Upper lobe of left lung (tissue), 4 donors: ENCODE measurements at regions not wholly inside any gene's neighbourhood (a gene's known extent, or its start where the extent isn't known, plus 50 kb on each side); places are given as distances from the start of the nearest gene placed in this dataset.
"Not testable (repeated sequence)": the region's sequence is repeated elsewhere in the genome, so short reads cannot be mapped to it uniquely, and the experiment has no call there.

Experiments used
- EP300 ChIP-seq, 4 donors: sonication (generic); formaldehyde crosslinking; IDR thresholded peaks; one replicate each; pipeline ENCODE4 v1.5.1; 2017; ENCODE audit warnings: antibody characterized with exemption in 4 of 4, control low read depth in 2 of 4
- TF ChIP-seq, protein P1 (sequence below), 6 experiments: fragments of 450-650 bp in 4 of 6; fragments of 200-600 bp in 2 of 6; sonication (generic) in 2 of 6; IDR thresholded peaks; one replicate each; pipeline ENCODE4 v1.5.1; 2016 to 2019; ENCODE audit warnings: antibody characterized with exemption in 6 of 6

DNA sequence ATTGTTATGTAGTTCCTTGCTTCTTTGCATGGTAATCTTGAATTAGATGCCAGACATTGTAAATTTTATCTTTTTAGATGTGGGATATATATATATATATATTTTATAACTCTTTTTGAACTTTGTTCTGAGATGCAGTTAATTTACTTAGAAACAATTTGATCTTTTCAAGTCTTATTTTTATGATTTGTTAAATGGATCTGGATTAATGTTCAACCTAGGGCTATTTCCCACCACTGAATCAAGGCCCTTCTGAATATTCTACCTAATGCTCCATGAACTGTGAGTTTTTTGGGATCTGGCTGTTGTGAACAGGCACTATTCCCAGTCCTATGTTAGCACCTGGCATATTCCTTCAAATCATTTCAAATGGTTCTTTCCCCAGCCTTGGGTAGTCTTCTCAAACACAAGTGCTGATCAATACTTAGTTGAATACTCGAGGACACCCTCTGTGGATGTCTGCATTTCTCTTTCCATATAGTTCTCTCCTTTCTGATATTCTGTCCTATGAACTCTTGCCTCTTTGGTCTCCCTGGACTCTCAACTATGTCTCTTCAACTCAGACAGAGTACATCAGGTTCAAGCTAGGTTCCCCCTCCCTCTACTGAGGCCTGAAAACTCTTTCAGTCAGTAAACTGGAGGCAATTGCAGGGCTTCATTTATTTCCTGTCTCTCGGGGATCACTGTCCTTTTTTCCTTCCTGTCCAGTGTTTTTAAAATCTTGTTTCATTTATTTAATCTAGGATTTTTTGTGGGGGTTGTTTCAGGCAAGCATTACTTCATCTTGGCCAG, 1538.1 kb downstream of the KHDRBS2 start:
- not testable (repeated sequence) for TF ChIP-seq EP300 (IDR thresholded peaks at IDR 0.05)
- TF ChIP-seq, protein P1, sequence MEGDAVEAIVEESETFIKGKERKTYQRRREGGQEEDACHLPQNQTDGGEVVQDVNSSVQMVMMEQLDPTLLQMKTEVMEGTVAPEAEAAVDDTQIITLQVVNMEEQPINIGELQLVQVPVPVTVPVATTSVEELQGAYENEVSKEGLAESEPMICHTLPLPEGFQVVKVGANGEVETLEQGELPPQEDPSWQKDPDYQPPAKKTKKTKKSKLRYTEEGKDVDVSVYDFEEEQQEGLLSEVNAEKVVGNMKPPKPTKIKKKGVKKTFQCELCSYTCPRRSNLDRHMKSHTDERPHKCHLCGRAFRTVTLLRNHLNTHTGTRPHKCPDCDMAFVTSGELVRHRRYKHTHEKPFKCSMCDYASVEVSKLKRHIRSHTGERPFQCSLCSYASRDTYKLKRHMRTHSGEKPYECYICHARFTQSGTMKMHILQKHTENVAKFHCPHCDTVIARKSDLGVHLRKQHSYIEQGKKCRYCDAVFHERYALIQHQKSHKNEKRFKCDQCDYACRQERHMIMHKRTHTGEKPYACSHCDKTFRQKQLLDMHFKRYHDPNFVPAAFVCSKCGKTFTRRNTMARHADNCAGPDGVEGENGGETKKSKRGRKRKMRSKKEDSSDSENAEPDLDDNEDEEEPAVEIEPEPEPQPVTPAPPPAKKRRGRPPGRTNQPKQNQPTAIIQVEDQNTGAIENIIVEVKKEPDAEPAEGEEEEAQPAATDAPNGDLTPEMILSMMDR (IDR thresholded peaks at IDR 0.05), result not testable (repeated sequence)
